Gastrocnemius medialis (tissue), 4 donors: ENCODE measurements at regions not wholly inside any gene's neighbourhood (a gene's known extent, or its start where the extent isn't known, plus 50 kb on each side); places are given as distances from the start of the nearest gene placed in this dataset.

ENCODE experiments used
- POLR2A ChIP-seq, 2 donors: fragments of 450-650 bp; IDR thresholded peaks; one replicate each; pipeline ENCODE4 v1.6.1; 2017; ENCODE audit warnings: antibody characterized with exemption in 2 of 2, mild to moderate bottlenecking in 2 of 2, moderate library complexity in 2 of 2
- TF ChIP-seq, protein P1 (sequence below), 5 experiments: fragments of 450-650 bp in 3 of 5; fragments of 200-600 bp in 2 of 5; sonication (generic) in 2 of 5; IDR thresholded peaks in 4 of 5; conservative IDR thresholded peaks in 1 of 5; 1 replicate in 4 of 5; 2 replicates in 1 of 5; pipeline ENCODE4 v1.5.1; 2016 to 2019; ENCODE audit warnings: antibody characterized with exemption in 5 of 5, mild to moderate bottlenecking in 3 of 5, moderate library complexity in 3 of 5

DNA sequence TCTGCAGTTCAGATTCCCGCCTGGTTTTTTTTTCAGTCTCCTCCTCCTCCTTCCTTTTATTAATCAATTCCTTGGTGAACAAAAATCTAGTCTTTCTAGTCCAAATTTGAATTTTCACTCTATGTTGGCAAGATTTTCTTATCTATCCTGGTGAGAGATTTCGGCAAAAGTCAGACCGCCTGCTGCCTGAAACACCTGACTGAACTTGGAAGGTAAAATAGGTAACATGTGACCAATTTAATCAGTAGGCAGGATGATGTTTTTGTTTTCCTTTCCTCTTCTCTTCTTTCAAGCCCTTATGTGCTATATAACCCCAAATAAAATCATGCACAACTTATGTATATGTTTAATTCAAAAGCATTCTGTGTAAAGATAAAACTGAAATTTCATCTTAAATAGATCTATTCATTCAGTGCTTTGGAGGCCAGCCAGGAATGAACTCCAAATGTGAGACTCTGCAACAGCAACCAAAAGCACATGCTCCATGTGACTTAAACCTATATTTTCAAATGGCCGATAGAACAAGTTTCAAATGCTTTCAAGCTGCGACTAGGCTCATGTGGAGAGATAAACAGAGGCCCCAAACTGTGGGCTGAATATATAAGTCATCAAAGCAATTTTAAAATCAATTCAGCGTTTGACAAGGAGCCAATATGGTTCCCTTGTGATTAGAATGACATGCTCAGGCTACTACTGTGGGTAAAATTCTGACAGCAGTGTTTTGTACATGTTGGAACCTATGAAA is 100.4 kb upstream of the SEMA6A start:
- TF ChIP-seq, protein P1, sequence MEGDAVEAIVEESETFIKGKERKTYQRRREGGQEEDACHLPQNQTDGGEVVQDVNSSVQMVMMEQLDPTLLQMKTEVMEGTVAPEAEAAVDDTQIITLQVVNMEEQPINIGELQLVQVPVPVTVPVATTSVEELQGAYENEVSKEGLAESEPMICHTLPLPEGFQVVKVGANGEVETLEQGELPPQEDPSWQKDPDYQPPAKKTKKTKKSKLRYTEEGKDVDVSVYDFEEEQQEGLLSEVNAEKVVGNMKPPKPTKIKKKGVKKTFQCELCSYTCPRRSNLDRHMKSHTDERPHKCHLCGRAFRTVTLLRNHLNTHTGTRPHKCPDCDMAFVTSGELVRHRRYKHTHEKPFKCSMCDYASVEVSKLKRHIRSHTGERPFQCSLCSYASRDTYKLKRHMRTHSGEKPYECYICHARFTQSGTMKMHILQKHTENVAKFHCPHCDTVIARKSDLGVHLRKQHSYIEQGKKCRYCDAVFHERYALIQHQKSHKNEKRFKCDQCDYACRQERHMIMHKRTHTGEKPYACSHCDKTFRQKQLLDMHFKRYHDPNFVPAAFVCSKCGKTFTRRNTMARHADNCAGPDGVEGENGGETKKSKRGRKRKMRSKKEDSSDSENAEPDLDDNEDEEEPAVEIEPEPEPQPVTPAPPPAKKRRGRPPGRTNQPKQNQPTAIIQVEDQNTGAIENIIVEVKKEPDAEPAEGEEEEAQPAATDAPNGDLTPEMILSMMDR (IDR thresholded peaks at IDR 0.05 in 4 of 5, conservative IDR thresholded peaks at IDR 0.05 in 1 of 5): no peak
- TF ChIP-seq POLR2A (IDR thresholded peaks at IDR 0.05): no peak
